ENCODE measurements at regions not wholly inside any gene's neighbourhood (a gene's known extent, or its start where the extent isn't known, plus 50 kb on each side); places are given as distances from the start of the nearest gene placed in this dataset.

DNA sequence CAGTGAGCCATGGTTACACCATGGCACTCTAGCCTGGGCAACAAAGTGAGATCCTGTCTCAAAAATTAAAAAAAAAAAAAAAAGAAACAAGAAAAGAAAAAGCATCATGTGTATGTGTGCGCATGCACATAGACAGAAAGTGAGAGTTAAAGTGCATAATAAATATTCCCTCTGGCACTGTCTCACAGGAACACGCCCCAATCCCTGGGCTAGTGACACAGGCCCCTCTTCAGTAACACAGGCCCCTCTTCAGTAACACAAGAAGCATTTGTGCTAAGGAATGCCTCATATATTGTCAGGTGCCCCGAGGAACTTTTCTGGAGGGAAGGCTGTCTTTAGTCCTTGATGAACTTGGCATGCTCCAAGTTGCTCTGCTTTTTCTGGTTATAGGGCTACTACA lies 57.5 kb downstream of the RPL27A start:
- DNase-seq, result no peak

- DNase-seq, result no peak
These were observed 61.8 kb downstream of the RPL27A start for GRCh38 chr11:8744423-8744822.

- DNase-seq, result no peak
These were observed 63.0 kb downstream of the RPL27A start for GRCh38 chr11:8745431-8746253.

- no peak for DNase-seq
These were observed 63.9 kb downstream of the RPL27A start for GRCh38 chr11:8746331-8746974.

DNA sequence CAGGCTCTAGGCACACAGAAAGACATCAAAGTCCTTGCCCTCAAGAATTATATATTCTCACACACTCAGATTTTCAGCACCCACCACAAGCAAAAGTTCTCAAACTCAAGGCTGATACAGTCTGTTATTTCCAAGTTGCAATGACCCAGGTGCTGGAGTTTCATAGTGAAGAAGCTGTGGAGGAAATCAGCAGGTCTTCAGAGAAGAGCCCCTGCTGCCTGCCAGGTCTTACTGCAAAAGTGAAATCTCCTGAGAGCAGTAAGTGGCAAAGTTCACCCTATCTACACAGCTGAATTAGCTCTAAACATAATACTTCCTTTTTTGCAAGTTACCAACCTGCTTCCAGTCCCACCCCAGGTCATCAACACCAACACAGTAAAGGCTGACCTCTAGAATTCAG lies 64.6 kb downstream of the RPL27A start:
- DNase-seq, result no peak

DNA sequence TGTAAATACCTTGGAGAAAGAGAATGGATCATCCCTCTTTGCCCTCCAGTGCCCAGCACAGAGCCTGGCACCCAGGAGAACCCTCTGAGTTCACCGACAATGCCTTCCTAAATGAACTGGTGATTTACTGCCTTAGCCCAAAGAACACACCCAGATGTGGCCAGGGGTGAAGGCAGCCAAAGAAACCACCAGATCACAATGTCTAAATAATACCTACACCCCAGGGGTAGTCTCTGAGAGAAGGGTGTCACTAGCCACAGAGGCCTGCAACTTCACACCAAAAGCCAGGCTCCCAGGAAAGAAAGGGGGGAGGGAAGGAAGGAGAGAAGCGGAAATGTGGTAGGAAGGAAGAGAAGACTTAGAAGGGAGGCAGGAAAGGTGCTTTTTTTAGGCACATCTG lies 65.7 kb downstream of the RPL27A start:
- DNase-seq, result no peak

DNA sequence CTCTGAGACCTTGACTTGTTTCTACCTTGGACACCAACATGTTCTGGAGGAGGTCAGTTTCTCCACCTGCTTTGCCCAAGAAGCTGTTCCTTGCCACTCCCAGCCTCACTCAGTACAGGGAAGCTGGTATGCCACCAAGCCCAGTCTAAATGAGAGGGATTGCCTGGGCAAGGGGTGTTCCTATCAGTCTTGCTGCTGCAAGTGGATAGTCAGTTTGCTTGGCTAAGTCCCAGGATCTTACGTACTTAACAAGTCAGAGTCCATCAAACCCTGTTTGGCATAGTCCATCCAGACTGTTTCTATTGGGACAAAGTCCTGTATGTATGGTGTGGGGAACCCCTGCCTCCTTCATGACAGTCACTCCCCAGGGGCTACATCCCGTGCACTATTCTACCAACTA lies 66.6 kb downstream of the RPL27A start:
- DNase-seq, result no peak

DNA sequence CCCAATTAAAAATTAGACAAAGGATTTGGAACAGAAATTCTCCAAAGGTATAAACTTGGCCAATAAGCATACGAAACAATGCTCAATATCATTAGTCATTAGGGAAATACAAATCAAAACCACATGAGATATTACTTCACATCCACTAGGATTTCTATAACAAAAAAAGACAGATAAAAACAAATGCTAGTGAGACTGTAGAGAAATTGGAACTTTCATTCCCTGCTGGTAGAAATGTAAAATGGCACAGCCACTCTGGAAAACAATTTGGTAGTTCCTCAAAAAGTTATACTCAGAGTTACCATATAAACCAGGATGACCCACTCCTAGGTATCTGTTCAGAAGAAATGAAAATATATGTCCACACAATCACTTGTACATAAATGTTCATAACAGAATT lies 71.6 kb downstream of the RPL27A start:
- DNase-seq, result no peak

- DNase-seq, result no peak
These were observed 73.6 kb downstream of the RPL27A start for GRCh38 chr11:8756201-8756600.

- no peak for DNase-seq
These were observed 74.5 kb downstream of the RPL27A start for GRCh38 chr11:8757047-8757446.

GRCh38 chr11:8757533-8757932 lies 74.9 kb downstream of the RPL27A start:
- no peak for DNase-seq

DNA sequence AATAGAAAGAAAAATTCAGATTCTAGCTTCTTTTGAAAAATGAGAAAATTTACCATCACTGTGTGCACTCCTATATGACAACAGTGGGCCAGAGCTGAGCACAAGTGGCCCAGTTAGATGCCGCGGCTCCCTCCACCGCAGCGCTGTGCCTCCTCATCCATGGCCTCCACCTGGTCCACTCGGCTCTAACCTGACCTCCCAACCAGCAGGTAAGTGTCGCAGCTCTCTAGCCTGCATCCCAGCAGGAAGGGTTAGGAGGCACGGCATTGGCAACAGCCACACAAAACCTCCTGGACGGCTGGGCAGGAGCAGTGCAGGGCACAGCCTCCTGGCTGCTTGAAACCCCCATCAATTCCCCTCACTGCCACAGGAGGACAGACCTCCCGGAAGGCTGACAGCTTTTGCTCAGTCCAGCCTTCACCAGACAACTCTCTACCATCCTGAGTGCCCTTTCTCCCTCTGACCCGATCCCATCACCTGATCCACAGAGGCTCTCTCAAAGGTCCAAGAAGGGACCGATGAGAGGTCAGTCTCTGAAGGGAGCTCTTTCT lies 76.1 kb downstream of the RPL27A start:
- no peak for DNase-seq

- no peak for DNase-seq
These were observed 77.0 kb downstream of the RPL27A start for GRCh38 chr11:8759634-8760033.

GRCh38 chr11:8760896-8761295 lies 78.3 kb downstream of the RPL27A start:
- no peak for DNase-seq

DNA sequence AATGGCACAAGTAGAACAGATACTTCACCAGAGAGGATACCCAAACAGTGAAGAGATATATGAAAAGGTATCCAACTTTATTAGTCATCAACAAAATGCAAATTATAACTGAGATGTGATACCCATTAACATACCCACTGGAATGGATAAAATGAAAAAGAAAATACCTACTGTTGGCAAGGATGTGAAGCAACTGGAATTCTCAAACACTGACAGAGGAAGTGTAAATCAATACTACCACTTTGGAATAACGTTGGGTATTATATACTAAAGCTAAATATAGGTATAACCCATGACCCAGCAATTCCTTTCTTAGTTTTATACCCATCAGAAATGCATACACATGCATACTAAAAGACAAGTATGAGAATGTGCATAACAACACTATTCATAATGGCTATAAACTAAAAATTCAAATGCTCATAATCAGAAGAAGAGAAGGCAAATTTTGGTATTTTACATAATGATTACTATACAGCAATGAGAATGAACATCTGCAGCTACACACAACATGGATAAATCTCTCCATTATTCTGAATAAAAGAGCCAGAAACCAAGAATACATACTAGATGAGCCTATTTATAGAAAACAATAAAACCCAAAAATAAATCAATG lies 80.6 kb downstream of the RPL27A start:
- no peak for DNase-seq

DNA sequence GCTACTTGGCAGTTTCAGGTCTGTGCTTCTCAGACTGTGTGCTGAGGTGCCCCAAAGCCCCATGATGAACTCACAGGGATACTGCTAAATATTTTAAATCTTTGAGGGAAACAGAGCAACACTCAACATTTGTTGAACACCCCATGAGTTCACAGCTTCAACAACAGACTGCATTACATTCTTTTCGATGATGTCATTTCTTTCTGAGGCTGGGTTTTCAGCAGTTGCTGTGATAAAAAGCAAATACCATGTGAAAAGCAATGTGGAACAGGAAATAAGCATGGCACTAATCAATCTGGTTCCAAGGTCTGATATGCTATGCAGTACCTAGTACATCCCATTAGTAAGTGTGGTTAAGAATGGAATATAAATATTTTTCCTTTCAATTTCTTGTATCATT lies 82.7 kb downstream of the RPL27A start:
- no peak for DNase-seq

GRCh38 chr11:8766043-8766987 lies 83.7 kb downstream of the RPL27A start:
- no peak for DNase-seq

DNA sequence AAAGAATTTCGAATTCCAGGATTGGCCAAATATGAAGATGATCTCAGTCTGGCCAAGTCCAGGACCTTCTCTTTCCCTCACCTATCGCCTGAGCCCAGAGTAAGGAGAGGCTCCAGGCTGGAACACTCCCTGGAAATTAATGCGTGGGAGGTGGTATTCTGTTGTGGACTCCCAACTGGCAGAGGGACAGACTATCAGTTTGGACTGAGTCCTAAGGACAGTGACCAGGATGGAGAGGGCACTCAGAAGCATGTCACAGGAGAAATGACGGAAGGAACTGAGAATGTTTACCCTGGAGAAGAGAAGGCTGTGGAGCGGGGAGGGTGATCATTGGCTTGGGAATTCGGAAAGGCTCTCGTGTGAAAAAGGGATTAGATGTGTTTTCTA lies 84.4 kb downstream of the RPL27A start:
- DNase-seq, result no peak

GRCh38 chr11:8767466-8768142 lies 85.0 kb downstream of the RPL27A start:
- DNase-seq, result no peak

- DNase-seq, result no peak
These were observed 86.2 kb downstream of the RPL27A start for GRCh38 chr11:8768625-8769333.
